ENCODE measurements at regions not wholly inside any gene's neighbourhood (a gene's known extent, or its start where the extent isn't known, plus 50 kb on each side); places are given as distances from the start of the nearest gene placed in this dataset.

GRCh38 chr21:35915030-35915429, 145.3 kb downstream of the SETD4 start:
- TF ChIP-seq, protein P1, sequence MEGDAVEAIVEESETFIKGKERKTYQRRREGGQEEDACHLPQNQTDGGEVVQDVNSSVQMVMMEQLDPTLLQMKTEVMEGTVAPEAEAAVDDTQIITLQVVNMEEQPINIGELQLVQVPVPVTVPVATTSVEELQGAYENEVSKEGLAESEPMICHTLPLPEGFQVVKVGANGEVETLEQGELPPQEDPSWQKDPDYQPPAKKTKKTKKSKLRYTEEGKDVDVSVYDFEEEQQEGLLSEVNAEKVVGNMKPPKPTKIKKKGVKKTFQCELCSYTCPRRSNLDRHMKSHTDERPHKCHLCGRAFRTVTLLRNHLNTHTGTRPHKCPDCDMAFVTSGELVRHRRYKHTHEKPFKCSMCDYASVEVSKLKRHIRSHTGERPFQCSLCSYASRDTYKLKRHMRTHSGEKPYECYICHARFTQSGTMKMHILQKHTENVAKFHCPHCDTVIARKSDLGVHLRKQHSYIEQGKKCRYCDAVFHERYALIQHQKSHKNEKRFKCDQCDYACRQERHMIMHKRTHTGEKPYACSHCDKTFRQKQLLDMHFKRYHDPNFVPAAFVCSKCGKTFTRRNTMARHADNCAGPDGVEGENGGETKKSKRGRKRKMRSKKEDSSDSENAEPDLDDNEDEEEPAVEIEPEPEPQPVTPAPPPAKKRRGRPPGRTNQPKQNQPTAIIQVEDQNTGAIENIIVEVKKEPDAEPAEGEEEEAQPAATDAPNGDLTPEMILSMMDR (IDR thresholded peaks at IDR 0.05) = no peak
- TF ChIP-seq POLR2A (IDR thresholded peaks at IDR 0.05) = no peak

Data from thyroid gland (tissue), 4 donors.